ENCODE measurements at regions not wholly inside any gene's neighbourhood (a gene's known extent, or its start where the extent isn't known, plus 50 kb on each side); places are given as distances from the start of the nearest gene placed in this dataset.

DNA sequence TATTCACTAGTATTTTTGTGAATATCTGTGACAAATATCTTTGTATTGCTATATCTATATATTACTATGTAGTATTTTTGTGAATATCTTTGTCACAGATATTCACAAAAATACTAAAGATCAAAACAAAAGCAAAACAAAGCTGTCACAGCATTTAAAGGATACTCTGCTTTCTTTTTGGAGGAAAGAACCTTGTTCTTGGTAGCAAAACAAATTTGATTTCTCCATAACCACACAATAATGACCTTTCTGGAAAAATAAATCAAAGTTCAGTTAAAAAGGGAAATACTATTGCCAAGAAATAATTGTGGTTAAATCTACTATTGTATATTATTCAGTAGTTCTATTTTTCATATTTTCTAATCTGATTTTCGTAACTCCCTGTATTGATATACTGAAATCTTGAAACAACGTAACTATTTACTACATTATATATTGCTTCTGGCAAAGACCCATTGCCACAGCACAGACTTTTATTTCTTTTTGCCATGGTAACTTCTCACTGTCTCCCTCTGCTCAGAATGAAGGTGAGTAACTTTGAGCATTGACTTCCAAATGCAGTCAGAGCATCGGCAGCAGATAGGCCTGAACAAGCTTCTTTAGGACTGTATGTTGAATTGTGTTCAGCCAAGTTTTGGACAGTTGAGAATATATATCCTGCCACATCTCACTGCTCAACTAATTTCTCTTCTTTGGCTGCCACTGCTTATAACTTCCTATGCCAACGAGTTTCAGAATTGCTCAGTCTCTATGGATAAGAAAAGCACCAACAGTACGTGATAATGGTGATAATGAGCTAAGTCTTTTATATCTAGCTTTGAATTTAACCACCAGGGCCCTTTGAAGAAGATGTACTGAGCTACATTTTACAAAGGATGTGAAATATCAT is 1097.2 kb upstream of the GJE1 start:
- H3K27ac ChIP-seq (ENCODE audit: low read depth in 1 of 2, low read length in 2 of 2): no peak overlapping the region
- WGBS, 2 donors: 72 to 75% methylated on average over 5 of the region's 5 CpGs
- peaks cover 0 to 2% of the 10 kb centered on the region in 2 donors for H3K4me1 ChIP-seq (ENCODE audit: control insufficient read depth in 1 of 2, insufficient read depth in 2 of 2, low read length in 2 of 2)
- DNase-seq (no peak), ATAC-seq (ENCODE audit: low FRiP score) (no peak)
- no peaks in the 10 kb centered on the region for H3K9me3 ChIP-seq (ENCODE audit: control insufficient read depth, low read length)
- intact Hi-C loops (cut with DNase I): no loop called here
- no peaks in the 10 kb centered on the region for H3K36me3 ChIP-seq (ENCODE audit: control insufficient read depth in 1 of 2, insufficient read depth in 2 of 2, low read length in 1 of 2)
- no peaks in the 10 kb centered on the region for H3K27me3 ChIP-seq (ENCODE audit: control insufficient read depth in 1 of 2, insufficient read depth in 2 of 2, low read length in 1 of 2)
- no peak overlapping the region for H3K4me3 ChIP-seq (ENCODE audit: low read length in 2 of 2)

DNA sequence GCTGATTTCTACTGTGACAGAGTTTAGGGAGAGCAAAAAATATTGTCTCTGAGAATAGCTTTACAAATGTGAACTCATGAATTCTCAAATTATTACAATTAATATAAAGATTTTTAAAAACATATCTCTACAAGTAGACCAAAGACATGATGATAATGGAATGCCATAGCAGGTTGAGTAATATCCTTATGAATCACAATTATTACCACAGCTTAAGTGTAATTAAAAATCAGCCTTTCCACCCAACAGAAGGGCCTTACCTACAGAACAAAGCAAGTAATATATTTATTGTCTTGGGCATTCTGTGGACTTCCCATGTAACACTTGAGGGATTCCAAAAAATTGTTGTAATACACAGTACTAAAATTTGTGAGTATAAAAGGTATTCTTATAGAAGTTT is 1099.6 kb upstream of the GJE1 start:
- peaks cover 0 to 2% of the 10 kb centered on the region in 2 donors for H3K4me1 ChIP-seq (ENCODE audit: control insufficient read depth in 1 of 2, insufficient read depth in 2 of 2, low read length in 2 of 2)
- no peak for DNase-seq
- no peak overlapping the region for H3K4me3 ChIP-seq (ENCODE audit: low read length in 2 of 2)
- H3K9me3 ChIP-seq (ENCODE audit: control insufficient read depth, low read length): no peaks in the 10 kb centered on the region
- no peaks in the 10 kb centered on the region for H3K36me3 ChIP-seq (ENCODE audit: control insufficient read depth in 1 of 2, insufficient read depth in 2 of 2, low read length in 1 of 2)
- no peak overlapping the region for H3K27ac ChIP-seq (ENCODE audit: low read depth in 1 of 2, low read length in 2 of 2)
- intact Hi-C loops (cut with DNase I): no loop called here
- no peak for ATAC-seq (ENCODE audit: low FRiP score)
- no peaks in the 10 kb centered on the region for H3K27me3 ChIP-seq (ENCODE audit: control insufficient read depth in 1 of 2, insufficient read depth in 2 of 2, low read length in 1 of 2)

DNA sequence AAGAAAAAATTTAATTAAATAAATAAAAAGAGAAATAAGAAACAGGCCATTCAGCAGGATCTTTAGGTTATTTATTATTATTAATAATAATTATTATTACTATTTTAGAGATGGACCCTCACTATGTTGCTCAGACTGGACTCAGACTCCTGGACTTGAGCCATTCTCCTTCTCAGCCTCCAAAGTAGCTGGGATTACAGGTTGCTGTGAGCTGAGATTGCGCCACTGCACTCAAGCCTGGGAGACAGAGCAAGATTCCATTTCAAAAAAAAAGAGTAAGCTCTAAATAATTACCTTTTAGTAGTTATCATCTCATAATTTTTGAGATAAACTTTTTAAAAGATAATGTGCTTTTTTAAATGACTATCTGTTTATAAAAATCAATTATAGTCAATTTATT is 1102.8 kb upstream of the GJE1 start:
- DNase-seq (no peak), ATAC-seq (ENCODE audit: low FRiP score) (no peak)
- Histone ChIP-seq H3K9me3 (ENCODE audit: control insufficient read depth, low read length) (no peaks in the 10 kb centered on the region), H3K4me3 (ENCODE audit: low read length in 2 of 2) (no peak overlapping the region), H3K27me3 (ENCODE audit: control insufficient read depth in 1 of 2, insufficient read depth in 2 of 2, low read length in 1 of 2) (no peaks in the 10 kb centered on the region), H3K27ac (ENCODE audit: low read depth in 1 of 2, low read length in 2 of 2) (no peak overlapping the region), H3K36me3 (ENCODE audit: control insufficient read depth in 1 of 2, insufficient read depth in 2 of 2, low read length in 1 of 2) (no peaks in the 10 kb centered on the region), H3K4me1 (ENCODE audit: control insufficient read depth in 1 of 2, insufficient read depth in 2 of 2, low read length in 2 of 2) (no peaks in the 10 kb centered on the region)
- intact Hi-C loops (cut with DNase I): no loop called here
- 97 to 98% methylated on average over 1 of the region's 1 CpG for WGBS, 2 donors

DNA sequence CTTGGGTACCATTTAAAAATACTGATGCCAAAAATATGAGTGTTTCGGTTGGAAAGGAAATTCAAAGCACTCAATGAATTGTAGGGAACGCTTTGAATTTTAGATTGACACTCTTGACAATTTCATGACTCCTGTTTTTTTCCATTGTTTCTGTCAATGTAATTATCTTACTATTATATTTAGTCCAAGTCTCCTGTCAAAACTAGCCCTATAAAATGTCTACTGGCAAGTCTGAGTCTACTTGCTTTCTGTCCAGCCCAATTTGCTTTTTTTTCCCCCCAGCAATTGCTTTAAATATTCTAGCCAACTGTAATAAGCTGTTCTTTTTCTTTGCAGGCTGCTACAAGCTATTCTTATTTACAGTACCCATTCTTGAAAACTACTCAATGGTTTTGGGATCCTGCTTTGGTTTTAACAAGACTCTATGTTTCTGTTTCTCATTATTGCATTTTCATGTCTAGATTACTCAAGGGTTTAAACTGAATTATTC is 1103.9 kb upstream of the GJE1 start:
- Histone ChIP-seq H3K4me1 (ENCODE audit: control insufficient read depth in 1 of 2, insufficient read depth in 2 of 2, low read length in 2 of 2) (no peaks in the 10 kb centered on the region), H3K4me3 (ENCODE audit: low read length in 2 of 2) (no peak overlapping the region), H3K9me3 (ENCODE audit: control insufficient read depth, low read length) (no peaks in the 10 kb centered on the region), H3K27me3 (ENCODE audit: control insufficient read depth in 1 of 2, insufficient read depth in 2 of 2, low read length in 1 of 2) (no peaks in the 10 kb centered on the region), H3K36me3 (ENCODE audit: control insufficient read depth in 1 of 2, insufficient read depth in 2 of 2, low read length in 1 of 2) (no peaks in the 10 kb centered on the region), H3K27ac (ENCODE audit: low read depth in 1 of 2, low read length in 2 of 2) (peak overlapping the region in 1 of 2 donors; percentile 82)
- no peak for DNase-seq
- intact Hi-C loops (cut with DNase I): no loop called here
- ATAC-seq (ENCODE audit: low FRiP score): no peak
- 3 to 8% methylated on average over 2 of the region's 2 CpGs for WGBS, 2 donors

DNA sequence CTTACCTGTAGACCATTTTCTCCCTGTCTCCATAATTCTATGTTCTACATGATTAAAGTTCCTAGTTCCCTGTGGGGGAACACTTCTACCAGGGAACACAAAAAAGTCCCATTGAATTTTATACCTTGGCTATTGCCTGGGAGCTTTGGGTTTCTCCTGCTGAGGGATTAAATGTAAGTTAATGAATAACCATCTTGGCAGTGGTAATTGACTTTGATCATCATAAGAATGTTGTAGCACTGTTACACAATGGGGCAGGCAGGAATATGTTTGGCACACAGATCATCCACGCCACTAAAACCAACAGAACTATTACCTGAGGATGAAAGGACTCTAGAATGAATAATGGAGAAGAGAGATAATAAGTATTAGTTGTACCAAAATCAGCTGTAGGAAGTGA is 1106.2 kb upstream of the GJE1 start:
- H3K4me1 ChIP-seq (ENCODE audit: control insufficient read depth in 1 of 2, insufficient read depth in 2 of 2, low read length in 2 of 2): no peaks in the 10 kb centered on the region
- no peaks in the 10 kb centered on the region for H3K36me3 ChIP-seq (ENCODE audit: control insufficient read depth in 1 of 2, insufficient read depth in 2 of 2, low read length in 1 of 2)
- no peak overlapping the region for H3K4me3 ChIP-seq (ENCODE audit: low read length in 2 of 2)
- 88 to 100% methylated on average over 1 of the region's 1 CpG for WGBS, 2 donors
- no peaks in the 10 kb centered on the region for H3K9me3 ChIP-seq (ENCODE audit: control insufficient read depth, low read length)
- no peak overlapping the region for H3K27ac ChIP-seq (ENCODE audit: low read depth in 1 of 2, low read length in 2 of 2)
- ATAC-seq (ENCODE audit: low FRiP score) (no peak), DNase-seq (no peak)
- intact Hi-C loops (cut with DNase I): no loop called here
- no peaks in the 10 kb centered on the region for H3K27me3 ChIP-seq (ENCODE audit: control insufficient read depth in 1 of 2, insufficient read depth in 2 of 2, low read length in 1 of 2)

DNA sequence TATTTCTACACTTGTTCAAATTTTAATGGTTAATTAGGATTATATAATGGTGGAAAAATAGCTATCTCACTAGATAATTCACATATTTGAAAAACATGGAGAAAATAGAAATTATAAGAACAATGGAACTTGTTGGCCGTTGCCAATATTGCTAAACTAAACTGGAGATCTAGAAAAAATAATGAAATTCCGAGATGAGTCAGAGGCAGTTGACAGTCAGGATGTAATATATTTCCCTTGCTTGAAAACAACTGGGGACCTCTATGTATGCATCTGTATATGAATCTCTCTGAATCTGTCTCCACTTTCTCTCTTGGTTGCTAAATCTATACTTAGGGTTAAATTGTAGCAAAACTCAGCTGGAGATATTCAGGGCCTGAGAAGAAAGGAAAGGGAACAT is 1108.2 kb upstream of the GJE1 start:
- intact Hi-C loops (cut with DNase I): no loop called here
- no peak overlapping the region for H3K4me3 ChIP-seq (ENCODE audit: low read length in 2 of 2)
- H3K27ac ChIP-seq (ENCODE audit: low read depth in 1 of 2, low read length in 2 of 2): no peak overlapping the region
- H3K36me3 ChIP-seq (ENCODE audit: control insufficient read depth in 1 of 2, insufficient read depth in 2 of 2, low read length in 1 of 2): no peaks in the 10 kb centered on the region
- ATAC-seq (ENCODE audit: low FRiP score) (no peak), DNase-seq (no peak)
- no peaks in the 10 kb centered on the region for H3K9me3 ChIP-seq (ENCODE audit: control insufficient read depth, low read length)
- no peaks in the 10 kb centered on the region for H3K27me3 ChIP-seq (ENCODE audit: control insufficient read depth in 1 of 2, insufficient read depth in 2 of 2, low read length in 1 of 2)
- H3K4me1 ChIP-seq (ENCODE audit: control insufficient read depth in 1 of 2, insufficient read depth in 2 of 2, low read length in 2 of 2): no peaks in the 10 kb centered on the region
- 76 to 80% methylated on average over 2 of the region's 2 CpGs for WGBS, 2 donors

DNA sequence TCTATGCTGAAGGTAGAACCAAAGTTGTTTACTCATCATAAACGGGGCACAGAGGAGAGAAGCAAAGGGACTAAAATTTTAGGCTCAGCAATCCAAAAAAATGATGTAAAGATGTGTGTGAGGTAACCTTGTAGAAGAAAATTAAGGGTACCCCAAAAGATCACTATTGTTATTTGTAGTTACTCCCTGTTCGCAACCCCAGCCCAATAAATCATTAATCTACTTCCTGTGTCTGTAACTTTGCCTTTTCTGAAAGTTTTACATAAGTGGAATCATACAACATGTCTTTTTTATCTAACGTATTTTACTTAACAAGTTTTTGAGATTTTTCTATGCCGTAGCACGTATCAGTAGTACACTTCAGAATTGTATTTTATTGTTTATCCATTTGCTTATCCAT is 1114.8 kb upstream of the GJE1 start:
- no peaks in the 10 kb centered on the region for H3K36me3 ChIP-seq (ENCODE audit: control insufficient read depth in 1 of 2, insufficient read depth in 2 of 2, low read length in 1 of 2)
- no peak overlapping the region for H3K4me3 ChIP-seq (ENCODE audit: low read length in 2 of 2)
- H3K9me3 ChIP-seq (ENCODE audit: control insufficient read depth, low read length): no peaks in the 10 kb centered on the region
- intact Hi-C loops (cut with DNase I): no loop called here
- no peak overlapping the region for H3K27ac ChIP-seq (ENCODE audit: low read depth in 1 of 2, low read length in 2 of 2)
- no peaks in the 10 kb centered on the region for H3K4me1 ChIP-seq (ENCODE audit: control insufficient read depth in 1 of 2, insufficient read depth in 2 of 2, low read length in 2 of 2)
- 93 to 95% methylated on average over 5 of the region's 5 CpGs for WGBS, 2 donors
- ATAC-seq (ENCODE audit: low FRiP score) (no peak), DNase-seq (no peak)
- H3K27me3 ChIP-seq (ENCODE audit: control insufficient read depth in 1 of 2, insufficient read depth in 2 of 2, low read length in 1 of 2): no peaks in the 10 kb centered on the region

DNA sequence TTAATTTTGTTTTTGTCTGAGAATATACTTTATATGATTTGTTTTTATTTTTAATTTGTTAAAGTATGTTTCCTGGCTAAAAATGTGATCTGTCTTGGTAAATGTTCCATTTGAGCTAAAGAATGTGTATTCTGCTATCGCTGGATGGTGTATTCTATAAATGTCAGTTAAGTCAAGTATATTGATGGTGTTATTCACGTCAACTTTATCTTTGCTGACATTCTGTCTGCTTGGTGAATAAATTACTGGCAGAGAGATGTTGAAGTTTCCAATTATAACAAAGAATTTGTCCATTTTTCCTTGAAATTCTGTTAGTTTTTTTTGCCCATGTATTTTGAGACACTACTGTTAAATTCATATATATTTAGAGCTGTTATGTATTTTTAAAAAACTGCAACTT is 1131.8 kb upstream of the GJE1 start:
- H3K9me3 ChIP-seq (ENCODE audit: control insufficient read depth, low read length): no peaks in the 10 kb centered on the region
- WGBS, 2 donors: 37 to 55% methylated on average over 2 of the region's 2 CpGs
- H3K27ac ChIP-seq (ENCODE audit: low read depth in 1 of 2, low read length in 2 of 2): no peak overlapping the region
- H3K4me3 ChIP-seq (ENCODE audit: low read length in 2 of 2): no peak overlapping the region
- intact Hi-C loops (cut with DNase I): no loop called here
- no peaks in the 10 kb centered on the region for H3K4me1 ChIP-seq (ENCODE audit: control insufficient read depth in 1 of 2, insufficient read depth in 2 of 2, low read length in 2 of 2)
- no peak for ATAC-seq (ENCODE audit: low FRiP score)
- no peaks in the 10 kb centered on the region for H3K36me3 ChIP-seq (ENCODE audit: control insufficient read depth in 1 of 2, insufficient read depth in 2 of 2, low read length in 1 of 2)
- no peak for DNase-seq
- H3K27me3 ChIP-seq (ENCODE audit: control insufficient read depth in 1 of 2, insufficient read depth in 2 of 2, low read length in 1 of 2): no peaks in the 10 kb centered on the region

DNA sequence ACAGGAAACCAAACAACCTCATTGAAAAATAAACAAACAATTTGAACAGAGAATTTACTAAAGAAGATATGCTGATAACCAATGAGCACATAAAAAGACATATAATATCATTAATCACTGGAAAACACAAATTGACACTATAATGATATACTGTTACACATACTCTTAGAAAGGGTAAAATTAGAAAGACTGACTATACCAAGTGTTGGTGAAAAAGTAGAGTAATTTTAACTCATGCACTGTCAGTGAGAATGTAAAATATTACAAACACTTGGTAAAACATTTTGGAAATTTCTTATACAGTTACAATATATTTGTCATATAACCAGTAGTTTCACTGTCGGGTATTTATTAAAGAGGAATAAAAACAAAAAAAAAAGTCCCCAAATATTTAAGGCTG is 1139.2 kb upstream of the GJE1 start:
- DNase-seq (no peak), ATAC-seq (ENCODE audit: low FRiP score) (no peak)
- Histone ChIP-seq H3K36me3 (ENCODE audit: control insufficient read depth in 1 of 2, insufficient read depth in 2 of 2, low read length in 1 of 2) (no peaks in the 10 kb centered on the region), H3K9me3 (ENCODE audit: control insufficient read depth, low read length) (no peaks in the 10 kb centered on the region), H3K27me3 (ENCODE audit: control insufficient read depth in 1 of 2, insufficient read depth in 2 of 2, low read length in 1 of 2) (no peaks in the 10 kb centered on the region), H3K27ac (ENCODE audit: low read depth in 1 of 2, low read length in 2 of 2) (no peak overlapping the region), H3K4me3 (ENCODE audit: low read length in 2 of 2) (no peak overlapping the region), H3K4me1 (ENCODE audit: control insufficient read depth in 1 of 2, insufficient read depth in 2 of 2, low read length in 2 of 2) (peaks cover 0 to 3% of the 10 kb centered on the region in 2 donors)
- intact Hi-C loops (cut with DNase I): no loop called here
- WGBS, 2 donors: 96 to 98% methylated on average over 1 of the region's 1 CpG
